Suprapubic skin (tissue), 3 donors: ENCODE measurements at regions not wholly inside any gene's neighbourhood (a gene's known extent, or its start where the extent isn't known, plus 50 kb on each side); places are given as distances from the start of the nearest gene placed in this dataset.

Experiments used
- CTCF ChIP-seq, 2 donors: fragments of 200-600 bp in 1 of 2; fragments of 450-650 bp in 1 of 2; sonication (generic) in 1 of 2; IDR thresholded peaks; one replicate each; pipeline ENCODE4 v1.5.1; 2016 to 2019; ENCODE audit warnings: antibody characterized with exemption in 2 of 2, mild to moderate bottlenecking in 1 of 2, moderate library complexity in 1 of 2
- EP300 ChIP-seq: sonication (generic); formaldehyde crosslinking; IDR thresholded peaks from one replicate; pipeline ENCODE4 v1.6.1; 2017; ENCODE audit warnings: antibody characterized with exemption

GRCh38 chr10:20598590-20598989, 298.5 kb downstream of the NEBL start:
- TF ChIP-seq CTCF (IDR thresholded peaks at IDR 0.05) (no peak), EP300 (no peak)
